Effector CD8-positive, alpha-beta T cell (primary cell): ENCODE measurements at regions not wholly inside any gene's neighbourhood (a gene's known extent, or its start where the extent isn't known, plus 50 kb on each side); places are given as distances from the start of the nearest gene placed in this dataset.

ENCODE experiments used
- DNase-seq: peaks from one replicate; lab custom pipeline; 2025; lab: John Stamatoyannopoulos, UW

- no peak for DNase-seq
These were observed 109.2 kb upstream of the HS3ST1 start for GRCh38 chr4:11537846-11538245.

GRCh38 chr4:11535333-11535732, 106.6 kb upstream of the HS3ST1 start:
- DNase-seq, result no peak

- no peak for DNase-seq
These were observed 106.1 kb upstream of the HS3ST1 start for GRCh38 chr4:11534623-11535302.

GRCh38 chr4:11532138-11532537, 103.4 kb upstream of the HS3ST1 start:
- no peak for DNase-seq

GRCh38 chr4:11529625-11530201, 101.0 kb upstream of the HS3ST1 start:
- DNase-seq, result no peak

- no peak for DNase-seq
These were observed 96.4 kb upstream of the HS3ST1 start for GRCh38 chr4:11525085-11525484.

GRCh38 chr4:11518754-11519153, 90.1 kb upstream of the HS3ST1 start:
- DNase-seq, result no peak

- DNase-seq, result no peak
These were observed 86.2 kb upstream of the HS3ST1 start for GRCh38 chr4:11514779-11515419.

GRCh38 chr4:11514003-11514402, 85.3 kb upstream of the HS3ST1 start:
- no peak for DNase-seq

- DNase-seq, result no peak
These were observed 84.2 kb upstream of the HS3ST1 start for GRCh38 chr4:11512871-11513270.

GRCh38 chr4:11511321-11511720, 82.6 kb upstream of the HS3ST1 start:
- DNase-seq, result no peak

- DNase-seq, result no peak
These were observed 79.2 kb upstream of the HS3ST1 start for GRCh38 chr4:11507920-11508319.

GRCh38 chr4:11506194-11506593, 77.5 kb upstream of the HS3ST1 start:
- no peak for DNase-seq

GRCh38 chr4:11505221-11505971, 76.7 kb upstream of the HS3ST1 start:
- no peak for DNase-seq

GRCh38 chr4:11503166-11503565, 74.5 kb upstream of the HS3ST1 start:
- DNase-seq, result no peak

- DNase-seq, result no peak
These were observed 69.3 kb upstream of the HS3ST1 start for GRCh38 chr4:11497972-11498371.

GRCh38 chr4:11497212-11497806, 68.6 kb upstream of the HS3ST1 start:
- DNase-seq, result no peak

GRCh38 chr4:11496351-11496829, 67.7 kb upstream of the HS3ST1 start:
- DNase-seq, result no peak

GRCh38 chr4:11495818-11496217, 67.1 kb upstream of the HS3ST1 start:
- DNase-seq, result no peak

- no peak for DNase-seq
These were observed 66.6 kb upstream of the HS3ST1 start for GRCh38 chr4:11495291-11495690.

- no peak for DNase-seq
These were observed 65.5 kb upstream of the HS3ST1 start for GRCh38 chr4:11494232-11494631.

- DNase-seq, result no peak
These were observed 60.9 kb upstream of the HS3ST1 start for GRCh38 chr4:11489453-11490083.
